K562 (cell line): ENCODE measurements at regions not wholly inside any gene's neighbourhood (a gene's known extent, or its start where the extent isn't known, plus 50 kb on each side); places are given as distances from the start of the nearest gene placed in this dataset.

Experiments used
- ATAC-seq: fragments of 200-7000 bp; cut with Tn5 transposase; 3 replicates; pipeline ENCODE4 v1.9.1; 2020; ENCODE audit warnings: moderate library complexity
- BruUV-seq: library from RNA; stranded (reverse); fragments of 400-500 nt; replicated peaks from 2 replicates; lab custom pipeline; 2021; lab: Mats Ljungman, UMichigan
- CTCF ChIA-PET: fragments of 300-600 bp; formaldehyde crosslinking; extraction: SDS; loops from one replicate; lab custom pipeline; 2021; ENCODE audit warnings: low intra/inter-chr PET ratio; lab: Yijun Ruan, JAX
- POLR2A ChIA-PET: fragments of 300-600, 350-650 bp; sonication (Branson Sonifier 250); formaldehyde crosslinking; extraction: SDS; loops from one replicate; lab custom pipeline; 2021; ENCODE audit warnings: antibody characterized with exemption, inconsistent platforms; lab: Yijun Ruan, JAX
- DNase-seq, 4 experiments: peaks; one replicate each; pipeline versions ENCODE4 v3.0.0 to v3.0.0-alpha.2; 2011 to 2018; ENCODE audit warnings: low spot score in 3 of 4, mixed read lengths in 3 of 4; ENCODE audit errors: extremely low read depth in 1 of 4
- FAIRE-seq: peaks from 2 replicates; lab custom pipeline; 2011; peaks lifted over from hg19 to GRCh38; lab: Jason Lieb, UNC
- H2AFZ ChIP-seq: 2 replicates; pipeline ENCODE4 v1.6.0; 2011; ENCODE audit warnings: low read depth, low read length, control low read depth, inconsistent platforms
- H3K27ac ChIP-seq: fragments of 200-600 bp; 3 replicates; pipeline ENCODE4 v1.8.0; 2011; ENCODE audit warnings: low read depth, mild to moderate bottlenecking, control low read depth, inconsistent platforms, low read length, moderate library complexity, mixed read lengths; ENCODE audit errors: extremely low read depth
- H3K27me3 ChIP-seq, 2 experiments: fragments of 300-600 bp in 1 of 2; 2 replicates in 1 of 2; 3 replicates in 1 of 2; pipeline versions ENCODE4 v1.6.0 to v1.8.0; 2011; ENCODE audit warnings: inconsistent platforms in 2 of 2, low read length in 2 of 2, mild to moderate bottlenecking in 1 of 2, mixed read lengths in 1 of 2, moderate library complexity in 1 of 2; ENCODE audit not compliant: control insufficient read depth in 2 of 2, insufficient read depth in 2 of 2
- H3K36me3 ChIP-seq: fragments of 300-600 bp; 3 replicates; pipeline ENCODE4 v1.8.0; 2011; ENCODE audit warnings: mild to moderate bottlenecking, low read length, inconsistent platforms; ENCODE audit not compliant: control insufficient read depth, insufficient read depth
- H3K4me1 ChIP-seq, 2 experiments: fragments of 200-600 bp in 1 of 2; replicated peaks in 1 of 2; 2 replicates in 1 of 2; 3 replicates in 1 of 2; pipeline versions ENCODE4 v1.5.1 to v1.8.0; 2011; ENCODE audit warnings: inconsistent platforms in 2 of 2, low read length in 2 of 2, mild to moderate bottlenecking in 1 of 2, mixed read lengths in 1 of 2, moderate library complexity in 1 of 2; ENCODE audit not compliant: control insufficient read depth in 2 of 2, insufficient read depth in 2 of 2
- H3K4me2 ChIP-seq: 2 replicates; pipeline ENCODE4 v1.6.1; 2011; ENCODE audit warnings: low read length, control low read depth, inconsistent platforms, mixed read lengths; ENCODE audit not compliant: insufficient read depth
- H3K4me3 ChIP-seq: fragments of 200-600 bp; sonication (generic), shearing (Covaris generic); 2 replicates; pipeline ENCODE4 v1.5.1; 2016; ENCODE audit warnings: control low read depth, inconsistent platforms
- H3K79me2 ChIP-seq: fragments of 200-600 bp; 3 replicates; pipeline ENCODE4 v1.8.0; 2011; ENCODE audit warnings: low read length, inconsistent platforms; ENCODE audit not compliant: control insufficient read depth, insufficient read depth
- H3K9ac ChIP-seq, 2 experiments: 2 replicates each; pipeline versions ENCODE4 v1.6.0 to v1.6.1; 2011; ENCODE audit warnings: low read depth in 2 of 2, low read length in 2 of 2, control low read depth in 1 of 2, inconsistent platforms in 1 of 2, mild to moderate bottlenecking in 1 of 2, mixed read lengths in 1 of 2; ENCODE audit not compliant: insufficient read depth in 1 of 2
- H3K9me1 ChIP-seq: one replicate; pipeline ENCODE4 v1.6.0; 2011; ENCODE audit warnings: inconsistent platforms, mild to moderate bottlenecking, low read length, moderate library complexity; ENCODE audit not compliant: control insufficient read depth, insufficient read depth
- H3K9me3 ChIP-seq: replicated peaks from 2 replicates; pipeline ENCODE4 v1.5.1; 2011; ENCODE audit warnings: low read depth, low read length, inconsistent platforms; ENCODE audit not compliant: control insufficient read depth, insufficient read depth
- H4K20me1 ChIP-seq: replicated peaks from 2 replicates; pipeline ENCODE4 v1.6.1; 2011; ENCODE audit warnings: low read length, inconsistent platforms, mixed read lengths; ENCODE audit not compliant: control insufficient read depth, insufficient read depth
- ETV1 ChIP-seq: fragments of 450-650 bp; conservative IDR thresholded peaks from 2 replicates; pipeline ENCODE4 v1.6.1; 2016; ENCODE audit warnings: missing genetic modification characterization, control low read depth, low read depth, missing compliant biosample characterization
- GATAD2B ChIP-seq: fragments of 450-650 bp; IDR thresholded peaks from 2 replicates; pipeline ENCODE4 v1.6.1; 2017; ENCODE audit warnings: mild to moderate bottlenecking, borderline replicate concordance
- MEIS2 ChIP-seq: fragments of 450-650 bp; IDR thresholded peaks from 2 replicates; pipeline ENCODE4 v1.6.1; 2014; ENCODE audit warnings: mild to moderate bottlenecking; ENCODE audit not compliant: partially characterized antibody
- PTBP1 ChIP-seq: fragments of 200-400 bp; formaldehyde crosslinking; IDR thresholded peaks from 2 replicates; pipeline ENCODE4 v1.6.1; 2017; ENCODE audit warnings: low read depth, low read length
- TAF9B ChIP-seq: fragments of 450-650 bp; IDR thresholded peaks from 2 replicates; pipeline ENCODE4 v1.6.1; 2018; ENCODE audit warnings: mild to moderate bottlenecking; ENCODE audit not compliant: partially characterized antibody
- ZNF217 ChIP-seq: sonication (generic); formaldehyde crosslinking; IDR thresholded peaks from 2 replicates; pipeline ENCODE4 v1.8.0; 2022; ENCODE audit warnings: mild to moderate bottlenecking, missing genetic modification reagents
- ZNF253 ChIP-seq: fragments of 250-450 bp; sonication (Bioruptor Pico); conservative IDR thresholded peaks from 2 replicates; pipeline ENCODE4 v1.6.1; 2021; ENCODE audit warnings: mild to moderate bottlenecking
- WGBS: fragments of 100-300 bp; shearing (Covaris generic); methylation state at CpG from one replicate; pipeline ENCODE4 v1.1.6; 2016; ENCODE audit warnings: low coverage, mixed read lengths; ENCODE audit not compliant: insufficient coverage; ENCODE audit errors: missing lambda C conversion rate; 5-methylcytosine and 5-hydroxymethylcytosine counted together
- in situ Hi-C: fragments of 300-500 bp; cut with MboI; formaldehyde crosslinking; loops from 4 replicates; pipeline ENCODE4 v1.15.0; 2018; ENCODE audit warnings: inconsistent platforms, mixed read lengths
- intact Hi-C: fragments of 100-400 bp; cut with micrococcal nuclease; formaldehyde crosslinking; loops from 2 replicates; pipeline ENCODE4 v1.14.2; 2022
- TF ChIP-seq, protein P1 (sequence below): fragments of 250-450 bp; sonication (Bioruptor Pico); IDR thresholded peaks from 2 replicates; pipeline ENCODE4 v1.8.0; 2021; ENCODE audit warnings: borderline replicate concordance, mild to moderate bottlenecking, moderate library complexity; ENCODE audit not compliant: poor library complexity, severe bottlenecking
- TF ChIP-seq, protein P2 (sequence below): fragments of 250-450 bp; sonication (Bioruptor Pico); IDR thresholded peaks from 2 replicates; pipeline ENCODE4 v1.8.0; 2022; ENCODE audit warnings: moderate library complexity, mild to moderate bottlenecking, inconsistent platforms
- TF ChIP-seq, protein P3 (sequence below): fragments of 200-800 bp; sonication (Bioruptor generic); IDR thresholded peaks from 2 replicates; pipeline ENCODE4 v1.6.1; 2017; ENCODE audit warnings: missing genetic modification characterization, missing compliant biosample characterization

DNA sequence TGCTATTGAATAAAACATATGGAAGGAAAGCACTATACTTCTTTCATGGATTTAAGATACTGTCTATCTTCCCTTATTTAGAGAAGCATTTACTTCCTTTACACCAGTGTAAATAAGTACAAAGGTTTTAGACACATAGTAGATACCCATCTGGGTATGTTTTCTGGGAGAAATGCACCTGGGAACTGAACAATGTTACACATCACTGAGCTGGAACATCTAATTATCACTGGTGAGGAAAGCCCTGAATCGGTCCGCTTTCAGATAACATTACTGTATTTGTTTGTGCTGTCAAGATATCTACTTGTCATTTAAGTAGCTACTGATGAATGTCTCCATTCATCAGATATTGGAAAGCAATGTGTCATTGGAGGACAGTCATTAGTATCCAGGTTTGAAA is 964.7 kb upstream of the PTPRD start:
- H3K27ac ChIP-seq: no peak overlapping the region
- no peaks in the 10 kb centered on the region for H3K9me1 ChIP-seq
- no peak overlapping the region for H2AFZ ChIP-seq
- H3K4me3 ChIP-seq: no peak overlapping the region
- POLR2A ChIA-PET: no interaction called here
- H3K79me2 ChIP-seq: no peaks in the 10 kb centered on the region
- H4K20me1 ChIP-seq: no peaks in the 10 kb centered on the region
- in situ Hi-C loops: no loop called here
- CTCF ChIA-PET: no interaction called here
- H3K9me3 ChIP-seq: no peaks in the 10 kb centered on the region
- H3K4me2 ChIP-seq: no peak overlapping the region
- 6% methylated on average over 2 of the region's 2 CpGs for WGBS
- TF ChIP-seq TAF9B: no peak
- TF ChIP-seq ZNF253 (CRISPR knock-in tag): no peak
- TF ChIP-seq ETV1 (tag): no peak
- TF ChIP-seq, protein P1, sequence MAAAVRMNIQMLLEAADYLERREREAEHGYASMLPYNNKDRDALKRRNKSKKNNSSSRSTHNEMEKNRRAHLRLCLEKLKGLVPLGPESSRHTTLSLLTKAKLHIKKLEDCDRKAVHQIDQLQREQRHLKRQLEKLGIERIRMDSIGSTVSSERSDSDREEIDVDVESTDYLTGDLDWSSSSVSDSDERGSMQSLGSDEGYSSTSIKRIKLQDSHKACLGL (CRISPR knock-in tag): no peak
- TF ChIP-seq, protein P2, sequence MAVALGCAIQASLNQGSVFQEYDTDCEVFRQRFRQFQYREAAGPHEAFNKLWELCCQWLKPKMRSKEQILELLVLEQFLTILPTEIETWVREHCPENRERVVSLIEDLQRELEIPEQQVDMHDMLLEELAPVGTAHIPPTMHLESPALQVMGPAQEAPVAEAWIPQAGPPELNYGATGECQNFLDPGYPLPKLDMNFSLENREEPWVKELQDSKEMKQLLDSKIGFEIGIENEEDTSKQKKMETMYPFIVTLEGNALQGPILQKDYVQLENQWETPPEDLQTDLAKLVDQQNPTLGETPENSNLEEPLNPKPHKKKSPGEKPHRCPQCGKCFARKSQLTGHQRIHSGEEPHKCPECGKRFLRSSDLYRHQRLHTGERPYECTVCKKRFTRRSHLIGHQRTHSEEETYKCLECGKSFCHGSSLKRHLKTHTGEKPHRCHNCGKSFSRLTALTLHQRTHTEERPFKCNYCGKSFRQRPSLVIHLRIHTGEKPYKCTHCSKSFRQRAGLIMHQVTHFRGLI (CRISPR knock-in tag): no peak
- no peak for TF ChIP-seq MEIS2
- no peak for TF ChIP-seq ZNF217 (CRISPR knock-in tag)
- TF ChIP-seq PTBP1: no peak
- no peak for TF ChIP-seq GATAD2B
- TF ChIP-seq, protein P3, sequence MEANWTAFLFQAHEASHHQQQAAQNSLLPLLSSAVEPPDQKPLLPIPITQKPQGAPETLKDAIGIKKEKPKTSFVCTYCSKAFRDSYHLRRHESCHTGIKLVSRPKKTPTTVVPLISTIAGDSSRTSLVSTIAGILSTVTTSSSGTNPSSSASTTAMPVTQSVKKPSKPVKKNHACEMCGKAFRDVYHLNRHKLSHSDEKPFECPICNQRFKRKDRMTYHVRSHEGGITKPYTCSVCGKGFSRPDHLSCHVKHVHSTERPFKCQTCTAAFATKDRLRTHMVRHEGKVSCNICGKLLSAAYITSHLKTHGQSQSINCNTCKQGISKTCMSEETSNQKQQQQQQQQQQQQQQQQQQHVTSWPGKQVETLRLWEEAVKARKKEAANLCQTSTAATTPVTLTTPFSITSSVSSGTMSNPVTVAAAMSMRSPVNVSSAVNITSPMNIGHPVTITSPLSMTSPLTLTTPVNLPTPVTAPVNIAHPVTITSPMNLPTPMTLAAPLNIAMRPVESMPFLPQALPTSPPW (CRISPR knock-in tag): no peak
- no peaks in the 10 kb centered on the region for H3K36me3 ChIP-seq
- DNase-seq (no peak), ATAC-seq (no peak), FAIRE-seq (no peak)
- H3K27me3 ChIP-seq: no peaks in the 10 kb centered on the region
- intact Hi-C loops: no loop called here
- BruUV-seq: no TSS peak
- H3K9ac ChIP-seq: no peak overlapping the region
- no peaks in the 10 kb centered on the region for H3K4me1 ChIP-seq
